Loucy (cell line): ENCODE measurements at regions not wholly inside any gene's neighbourhood (a gene's known extent, or its start where the extent isn't known, plus 50 kb on each side); places are given as distances from the start of the nearest gene placed in this dataset.

Experiments used
- CTCF ChIP-seq: fragments of 200-600 bp; sonication (generic); conservative IDR thresholded peaks from 2 replicates; pipeline ENCODE4 v1.5.1; 2014; ENCODE audit warnings: mild to moderate bottlenecking, antibody characterized with exemption, low read length
- EZH2phosphoT487 ChIP-seq: fragments of 200-600 bp; IDR thresholded peaks from 2 replicates; pipeline ENCODE4 v1.6.1; 2018; ENCODE audit warnings: antibody characterized with exemption, mild to moderate bottlenecking, moderate library complexity, borderline replicate concordance

GRCh38 chr5:162436055-162436454, 368.5 kb downstream of the GABRG2 start:
- TF ChIP-seq CTCF = no peak
- TF ChIP-seq EZH2phosphoT487 = no peak
